DND-41 (cell line): ENCODE measurements at regions not wholly inside any gene's neighbourhood (a gene's known extent, or its start where the extent isn't known, plus 50 kb on each side); places are given as distances from the start of the nearest gene placed in this dataset.
"Not testable (repeated sequence)": the region's sequence is repeated elsewhere in the genome, so short reads cannot be mapped to it uniquely, and the experiment has no call there.

ENCODE experiments used
- ATAC-seq: fragments of 200-7000 bp; cut with Tn5 transposase; 3 replicates; pipeline ENCODE4 v1.9.1; 2021; ENCODE audit warnings: low read depth; ENCODE audit not compliant: insufficient read depth
- DNase-seq: peaks from one replicate; pipeline ENCODE4 v3.0.0-alpha.2; 2020
- H2AFZ ChIP-seq: 2 replicates; pipeline ENCODE4 v1.6.0; 2012; ENCODE audit warnings: low read depth, low read length
- H3K27ac ChIP-seq: 2 replicates; pipeline ENCODE4 v1.5.1; 2012; ENCODE audit warnings: low read length, inconsistent platforms
- H3K27me3 ChIP-seq: fragments of 200-600 bp; sonication (generic); 2 replicates; pipeline ENCODE4 v1.6.0; 2012; ENCODE audit warnings: low read length, mild to moderate bottlenecking, inconsistent platforms; ENCODE audit not compliant: insufficient read depth, poor library complexity
- H3K36me3 ChIP-seq: 2 replicates; pipeline ENCODE4 v1.5.1; 2012; ENCODE audit warnings: low read length, inconsistent platforms; ENCODE audit not compliant: insufficient read depth
- H3K4me1 ChIP-seq: 2 replicates; pipeline ENCODE4 v1.5.1; 2012; ENCODE audit warnings: mild to moderate bottlenecking, low read length; ENCODE audit not compliant: insufficient read depth
- H3K4me2 ChIP-seq: 2 replicates; pipeline ENCODE4 v1.6.0; 2012; ENCODE audit warnings: mild to moderate bottlenecking, moderate library complexity, low read length, inconsistent platforms; ENCODE audit not compliant: insufficient read depth
- H3K4me3 ChIP-seq, 2 experiments: fragments of 200-600 bp in 1 of 2; shearing (Covaris generic) in 1 of 2; 2 replicates each; pipeline ENCODE4 v1.5.1; 2012 to 2016; ENCODE audit warnings: inconsistent platforms in 2 of 2, low read length in 2 of 2, mild to moderate bottlenecking in 2 of 2, low read depth in 1 of 2, moderate library complexity in 1 of 2
- H3K79me2 ChIP-seq: 2 replicates; pipeline ENCODE4 v1.6.0; 2012; ENCODE audit warnings: low read length, inconsistent platforms; ENCODE audit not compliant: insufficient read depth
- H3K9ac ChIP-seq: 2 replicates; pipeline ENCODE4 v1.6.0; 2012; ENCODE audit warnings: low read depth, mild to moderate bottlenecking, inconsistent platforms, low read length, moderate library complexity
- H3K9me3 ChIP-seq: 2 replicates; pipeline ENCODE4 v1.5.1; 2012; ENCODE audit warnings: low read length, moderate library complexity, mild to moderate bottlenecking, inconsistent platforms; ENCODE audit not compliant: insufficient read depth, severe bottlenecking
- H4K20me1 ChIP-seq: 2 replicates; pipeline ENCODE4 v1.6.0; 2012; ENCODE audit warnings: low read length; ENCODE audit not compliant: insufficient read depth

DNA sequence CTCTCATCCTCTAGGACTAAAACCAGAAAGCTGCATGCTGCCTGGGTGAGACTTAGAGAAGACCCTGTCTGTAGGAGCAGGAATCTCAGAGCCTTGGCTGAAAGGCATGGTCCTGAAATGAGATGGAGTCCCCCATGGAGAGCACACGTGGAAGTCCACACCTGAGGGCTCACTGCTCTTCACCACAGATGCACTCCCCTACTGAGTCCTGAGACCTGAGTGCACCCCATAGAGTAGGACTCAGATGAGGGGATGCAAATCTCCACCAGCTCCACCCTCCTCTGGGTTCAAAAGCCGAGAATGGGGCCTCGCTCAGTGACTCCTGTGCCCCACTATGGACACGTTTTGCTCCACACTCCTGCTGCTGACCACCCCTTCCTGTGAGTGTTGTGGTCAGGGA is 171.4 kb upstream of the TP53TG3 start:
- not testable (repeated sequence) for H3K9me3 ChIP-seq, H3K9ac ChIP-seq, H3K4me1 ChIP-seq, H3K27ac ChIP-seq, H3K79me2 ChIP-seq, H3K4me3 ChIP-seq, H3K4me2 ChIP-seq, H4K20me1 ChIP-seq, H3K36me3 ChIP-seq, DNase-seq, H2AFZ ChIP-seq, H3K27me3 ChIP-seq
- ATAC-seq = peak; percentile 57; the same call in 1 of the 3 replicates

DNA sequence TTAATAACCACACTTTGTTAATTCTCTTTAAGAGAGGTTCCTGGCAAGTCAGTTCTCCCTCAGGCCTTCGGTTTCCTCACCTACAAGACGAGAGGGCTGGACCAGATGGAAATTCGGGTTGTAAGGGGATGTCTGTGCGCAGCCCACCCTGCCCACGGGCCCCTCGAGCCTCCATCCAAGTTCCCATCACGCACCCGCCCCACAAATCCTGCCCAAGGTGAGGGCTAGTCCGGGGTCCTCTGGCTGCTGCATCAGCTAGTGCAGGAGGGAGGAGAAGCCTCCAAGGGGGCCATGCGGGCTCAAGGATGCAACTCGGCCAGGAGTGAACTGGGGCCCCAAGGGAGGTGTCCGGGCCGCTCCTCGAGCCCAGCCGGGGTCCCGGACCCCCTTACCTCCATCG is 169.6 kb upstream of the TP53TG3 start:
- not testable (repeated sequence) for H3K79me2 ChIP-seq, H3K4me2 ChIP-seq, H3K27me3 ChIP-seq, H3K9me3 ChIP-seq, H4K20me1 ChIP-seq, H3K4me3 ChIP-seq, H3K9ac ChIP-seq, DNase-seq, ATAC-seq, H3K36me3 ChIP-seq, H2AFZ ChIP-seq, H3K27ac ChIP-seq, H3K4me1 ChIP-seq

DNA sequence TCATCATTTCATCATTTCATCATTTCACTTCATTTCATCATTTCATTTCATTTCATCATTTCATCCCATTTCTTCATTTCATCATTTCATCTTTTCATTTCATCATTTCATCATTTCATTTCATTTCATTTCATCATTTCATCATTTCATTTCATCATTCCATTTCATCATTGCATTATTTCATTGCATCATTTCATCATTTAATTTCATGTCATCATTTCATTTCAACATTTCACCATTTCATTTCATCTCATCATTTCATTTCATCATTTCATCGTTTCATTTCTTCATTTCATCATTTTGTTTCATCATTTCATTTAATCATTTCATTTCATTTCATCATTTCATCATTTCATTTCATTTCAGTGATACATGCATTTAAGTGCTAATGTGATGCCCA is 166.9 kb upstream of the TP53TG3 start:
- not testable (repeated sequence) for H3K36me3 ChIP-seq, H3K4me2 ChIP-seq, H2AFZ ChIP-seq, H3K27me3 ChIP-seq, H3K27ac ChIP-seq, H3K4me3 ChIP-seq, H3K4me1 ChIP-seq, DNase-seq, ATAC-seq, H4K20me1 ChIP-seq, H3K9me3 ChIP-seq, H3K9ac ChIP-seq, H3K79me2 ChIP-seq

DNA sequence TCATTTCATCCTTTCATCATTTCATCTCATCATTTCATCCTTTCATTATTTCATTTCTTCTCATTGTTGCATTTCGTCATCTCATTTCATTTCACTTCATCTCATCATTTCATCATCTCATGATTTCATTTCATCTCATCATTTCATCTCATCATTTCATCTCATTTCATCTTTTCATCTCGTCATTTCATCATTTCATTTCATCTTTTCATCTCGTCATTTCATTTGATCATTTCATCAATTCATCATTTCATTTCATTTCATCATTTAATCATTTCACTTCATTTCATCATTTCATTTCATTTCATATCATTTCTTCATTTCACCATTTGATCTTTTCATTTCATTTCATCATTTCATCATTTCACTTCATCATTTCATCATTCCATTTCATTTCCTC is 131.3 kb upstream of the TP53TG3 start:
- ATAC-seq, H3K9me3 ChIP-seq, H3K4me2 ChIP-seq, H3K4me1 ChIP-seq, H3K79me2 ChIP-seq, H3K4me3 ChIP-seq, H3K36me3 ChIP-seq, H3K27ac ChIP-seq, H3K9ac ChIP-seq, H4K20me1 ChIP-seq, DNase-seq, H2AFZ ChIP-seq, H3K27me3 ChIP-seq: not testable (repeated sequence)

DNA sequence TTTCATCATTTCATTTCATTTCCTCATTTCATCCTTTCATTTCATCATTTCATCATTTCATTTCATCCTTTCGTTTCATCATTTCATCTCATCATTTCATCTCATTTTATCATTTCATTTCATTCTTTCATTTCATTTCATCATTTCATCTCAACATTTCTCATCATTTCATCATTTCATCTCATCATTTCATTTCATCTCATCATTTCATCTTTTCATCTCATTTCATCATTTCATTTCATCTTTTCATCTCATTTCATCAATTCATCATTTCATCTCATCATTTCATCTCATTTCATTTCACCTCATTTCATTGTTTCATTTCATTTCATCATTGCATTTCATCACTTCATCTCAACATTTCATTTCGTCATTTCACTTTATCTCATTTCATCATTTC is 129.7 kb upstream of the TP53TG3 start:
- not testable (repeated sequence) for H3K79me2 ChIP-seq

More for the DNA sequence above, 129.7 kb upstream of the TP53TG3 start:
- not testable (repeated sequence) for H3K4me3 ChIP-seq, H3K9ac ChIP-seq, DNase-seq, H3K9me3 ChIP-seq, H3K27me3 ChIP-seq, ATAC-seq, H3K4me1 ChIP-seq, H2AFZ ChIP-seq, H4K20me1 ChIP-seq, H3K27ac ChIP-seq, H3K36me3 ChIP-seq, H3K4me2 ChIP-seq
